ENCODE measurements at regions not wholly inside any gene's neighbourhood (a gene's known extent, or its start where the extent isn't known, plus 50 kb on each side); places are given as distances from the start of the nearest gene placed in this dataset.

- no peak for TF ChIP-seq CTCF (IDR thresholded peaks at IDR 0.05; ENCODE audit: insufficient read depth, low read depth, low read length)
- no peak for TF ChIP-seq EZH2 (IDR thresholded peaks at IDR 0.05; ENCODE audit: insufficient read depth, low read length)
These were observed 873.8 kb downstream of the TYW1 start for GRCh38 chr7:67870396-67870795.

Measured in astrocyte (in vitro differentiated cells and primary cell).